Activated CD4-positive, alpha-beta T cell treated with anti-CD3 and anti-CD28 coated beads, Interleukin-2, amount 50 U/mL, for 16 hours (primary cell): ENCODE measurements at regions not wholly inside any gene's neighbourhood (a gene's known extent, or its start where the extent isn't known, plus 50 kb on each side); places are given as distances from the start of the nearest gene placed in this dataset.
"Not testable (repeated sequence)": the region's sequence is repeated elsewhere in the genome, so short reads cannot be mapped to it uniquely, and the experiment has no call there.

ENCODE experiments used
- DNase-seq: peaks from one replicate; pipeline ENCODE4 v3.0.0-alpha.2; 2020

DNA sequence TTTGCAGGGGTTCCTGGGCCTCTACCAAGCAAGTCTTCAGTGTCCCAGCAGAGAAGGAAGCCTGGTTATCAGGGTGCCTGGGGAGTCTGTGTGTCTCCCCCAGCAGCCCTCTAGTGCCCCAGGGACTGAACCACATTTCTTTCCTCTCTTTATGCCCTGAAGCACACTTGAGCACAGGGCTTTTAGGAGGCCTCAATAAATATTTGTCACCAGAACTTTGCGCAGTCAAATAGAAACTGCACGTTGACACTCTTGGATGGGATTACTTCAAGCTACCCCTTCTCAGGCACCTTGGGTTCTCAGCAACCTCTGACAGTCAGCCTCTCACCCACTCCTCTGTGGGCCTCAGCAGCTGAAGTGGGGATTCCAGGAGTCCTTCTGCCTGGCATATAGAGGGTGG, 226.6 kb upstream of the HES1 start:
- DNase-seq = peak; percentile 57

DNA sequence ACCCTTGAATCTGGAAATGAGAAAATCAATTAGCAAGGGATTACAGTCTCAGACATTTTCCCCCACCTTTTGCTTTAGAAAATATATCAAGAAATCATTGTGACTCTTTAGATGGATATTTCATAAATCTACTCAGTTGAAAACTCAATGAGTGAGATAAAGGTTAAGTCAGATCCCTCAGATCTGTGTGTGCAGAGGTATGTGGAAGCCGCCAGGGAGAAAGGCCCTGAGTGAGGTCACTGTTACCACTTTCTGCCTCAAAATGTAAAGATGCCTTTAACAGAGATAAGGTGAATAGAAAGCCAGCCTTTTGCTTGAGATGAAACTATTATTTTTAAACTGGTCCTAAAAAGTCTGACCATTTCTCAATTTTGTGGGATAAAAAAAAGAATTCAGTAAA, 225.6 kb upstream of the HES1 start:
- DNase-seq = no peak

DNA sequence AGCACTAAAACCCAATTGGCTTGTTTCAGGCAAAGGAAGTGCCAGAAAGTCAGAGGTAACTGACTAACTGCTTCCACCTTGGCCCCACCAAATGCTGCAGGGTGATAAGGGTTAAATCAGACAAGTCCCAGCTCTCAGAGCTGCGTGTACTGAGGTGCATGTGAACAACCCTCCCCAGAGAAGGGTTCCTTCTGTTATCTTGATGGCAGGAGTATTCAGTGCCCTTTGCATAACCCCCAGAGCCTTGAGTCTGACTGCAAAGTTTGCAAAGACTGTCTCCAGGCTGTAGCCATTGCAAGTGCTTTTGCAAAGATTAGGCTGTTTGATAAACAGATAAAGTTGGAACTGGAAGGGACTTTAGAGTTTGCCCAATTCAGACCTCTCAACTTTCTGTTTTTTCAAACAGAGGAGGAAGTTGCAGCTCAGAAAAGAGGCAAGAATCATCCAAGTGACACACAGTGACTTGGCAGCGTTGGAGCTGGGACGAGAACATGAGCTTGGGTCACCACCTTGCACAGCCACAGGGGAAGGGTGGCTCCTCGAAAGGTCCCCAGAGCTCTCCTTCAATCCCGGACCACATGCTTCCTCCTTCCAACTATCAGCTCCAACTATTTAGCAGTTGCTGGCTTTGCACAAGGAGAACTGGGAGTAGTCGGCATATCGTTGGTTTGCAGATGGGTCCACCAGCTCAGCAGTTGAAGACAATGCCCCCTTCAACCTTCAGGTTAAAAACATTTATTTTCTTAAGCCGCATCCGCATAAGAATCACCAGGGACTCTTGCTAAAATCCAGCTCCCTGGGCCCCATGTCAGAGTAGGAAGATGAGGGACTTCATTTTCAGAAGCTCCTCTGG, 224.8 kb upstream of the HES1 start:
- DNase-seq = peak; percentile 21

DNA sequence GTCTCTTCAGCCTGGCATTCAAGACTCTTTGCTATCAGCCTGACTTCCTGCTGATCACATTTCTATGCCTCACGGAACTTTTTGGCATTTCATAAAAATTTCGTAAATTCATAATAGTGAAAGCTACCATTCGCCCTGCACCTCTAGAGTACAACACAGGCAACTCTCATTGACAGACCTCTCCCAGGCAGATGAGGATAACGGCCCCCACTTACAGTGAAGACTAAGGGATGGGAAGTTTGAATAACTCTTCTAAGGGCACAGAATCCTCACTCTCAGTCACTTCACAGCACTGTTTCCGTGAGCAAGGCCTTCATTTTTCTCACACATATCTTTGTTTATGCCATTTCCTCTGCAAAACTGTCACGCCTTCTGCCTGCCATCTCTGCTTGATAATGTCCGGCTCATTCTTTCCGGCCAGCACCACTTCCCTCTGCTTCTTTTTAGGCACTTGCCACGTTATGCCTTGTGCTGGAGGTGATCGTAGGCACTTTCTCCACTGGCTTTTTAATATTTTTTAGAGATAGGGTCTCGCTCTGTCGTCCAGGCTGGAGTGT, 224.1 kb upstream of the HES1 start:
- no peak for DNase-seq

GRCh38 chr3:193912621-193913178, 223.2 kb upstream of the HES1 start:
- DNase-seq = no peak

DNA sequence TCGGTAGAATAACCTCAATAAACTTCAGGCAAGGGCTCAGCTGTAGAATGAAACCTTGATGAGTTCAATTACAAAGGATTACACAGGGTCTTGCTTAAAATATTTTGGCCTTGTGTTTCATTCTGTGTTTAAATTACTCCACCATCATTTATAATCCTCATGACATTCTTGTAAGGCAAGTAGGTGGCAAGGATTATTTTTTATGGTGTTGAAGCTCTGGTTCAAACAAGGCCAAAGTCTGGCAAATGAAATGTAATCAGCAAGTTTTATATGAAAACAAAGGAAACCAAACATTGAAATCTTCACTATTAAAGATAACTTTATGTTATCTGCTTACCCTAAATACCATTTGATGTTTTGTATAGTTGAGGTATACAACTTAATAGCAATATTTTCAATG, 221.3 kb upstream of the HES1 start:
- DNase-seq = no peak

DNA sequence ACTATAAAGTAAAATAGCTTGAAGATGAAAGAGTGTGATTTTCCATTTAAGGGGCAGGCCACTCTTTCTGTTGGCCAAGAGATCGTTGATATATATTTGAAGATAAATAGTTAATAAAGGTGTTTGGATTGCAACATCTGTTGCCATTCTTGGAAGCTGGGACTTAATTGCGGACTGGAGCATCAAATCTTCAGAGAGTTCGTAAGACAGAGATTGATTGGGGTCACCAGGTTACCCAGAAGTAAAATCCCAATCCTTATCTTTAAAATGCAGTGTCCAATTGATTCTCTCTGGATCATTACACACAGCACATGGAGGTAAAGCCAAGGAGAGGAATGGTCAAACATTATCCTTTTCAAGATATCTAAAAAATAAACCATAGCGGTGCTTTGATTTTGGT, 220.8 kb upstream of the HES1 start:
- no peak for DNase-seq

GRCh38 chr3:193915613-193916012, 220.3 kb upstream of the HES1 start:
- DNase-seq = no peak

- no peak for DNase-seq
These were observed 218.8 kb upstream of the HES1 start for GRCh38 chr3:193917158-193917557.

GRCh38 chr3:193921465-193921864, 214.5 kb upstream of the HES1 start:
- no peak for DNase-seq

GRCh38 chr3:193922034-193922774, 213.7 kb upstream of the HES1 start:
- no peak for DNase-seq

- DNase-seq = not testable (repeated sequence)
These were observed 212.0 kb upstream of the HES1 start for GRCh38 chr3:193923958-193924357.

DNA sequence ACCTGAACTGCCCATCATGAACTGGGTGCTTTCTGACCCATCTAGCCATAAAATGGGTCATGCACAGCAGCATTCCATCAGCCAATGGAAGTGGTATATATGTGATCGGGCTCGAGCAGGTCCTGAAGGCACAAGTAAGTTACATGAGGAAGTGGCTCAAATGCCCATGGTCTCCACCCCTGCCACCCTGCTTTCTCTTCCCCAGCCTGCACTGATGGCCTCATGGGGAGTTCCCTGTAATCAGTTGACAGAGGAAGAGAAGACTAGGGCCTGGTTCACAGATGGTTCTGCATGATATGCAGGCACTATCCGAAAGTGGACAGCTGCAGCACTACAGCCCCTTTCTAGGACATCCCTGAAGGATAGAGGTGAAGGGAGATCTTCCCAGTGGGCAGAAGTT, 209.9 kb upstream of the HES1 start:
- DNase-seq = not testable (repeated sequence)

- not testable (repeated sequence) for DNase-seq
These were observed 208.3 kb upstream of the HES1 start for GRCh38 chr3:193927413-193928206.

- DNase-seq = peak; percentile 26
These were observed 207.4 kb upstream of the HES1 start for GRCh38 chr3:193928354-193929209.

DNA sequence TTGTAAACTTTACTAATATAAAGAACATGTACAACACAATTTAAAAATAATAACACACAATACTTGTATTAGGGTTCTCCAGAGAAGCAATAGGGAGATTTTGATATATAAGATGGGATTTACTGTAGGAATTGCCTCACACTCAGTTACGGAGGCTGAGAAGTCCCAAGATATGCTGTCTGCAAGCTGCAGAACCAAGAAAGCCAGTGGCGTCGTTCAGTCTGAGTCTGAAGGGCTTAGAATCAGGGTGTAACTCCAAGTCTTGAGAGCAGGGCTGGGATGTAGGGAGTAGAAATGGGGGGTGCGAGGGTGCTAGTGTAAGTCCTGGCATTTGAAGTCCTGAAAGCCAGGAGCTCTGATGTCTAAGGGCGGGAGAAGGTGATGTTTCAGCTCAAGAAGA, 206.6 kb upstream of the HES1 start:
- DNase-seq = no peak

- DNase-seq = no peak
These were observed 205.9 kb upstream of the HES1 start for GRCh38 chr3:193929921-193930646.

DNA sequence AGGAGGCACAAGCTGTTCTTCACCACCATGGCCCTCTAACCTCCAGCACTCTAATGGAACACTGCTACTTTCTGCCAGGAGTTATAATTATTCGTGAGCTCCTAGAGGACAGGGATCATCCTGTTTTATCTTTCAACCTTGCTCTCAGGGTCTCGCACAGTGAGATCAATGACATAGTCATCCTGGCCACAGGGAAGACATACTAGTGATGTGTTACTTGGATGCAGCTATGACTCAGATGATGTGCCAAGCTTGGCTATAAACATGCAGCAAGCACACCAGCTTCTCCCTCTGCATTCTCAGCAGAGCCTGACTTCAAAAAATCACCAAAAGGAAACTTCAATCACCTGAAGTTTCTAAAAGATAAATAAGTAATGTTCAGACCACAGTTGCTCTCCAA, 203.8 kb upstream of the HES1 start:
- DNase-seq = no peak

DNA sequence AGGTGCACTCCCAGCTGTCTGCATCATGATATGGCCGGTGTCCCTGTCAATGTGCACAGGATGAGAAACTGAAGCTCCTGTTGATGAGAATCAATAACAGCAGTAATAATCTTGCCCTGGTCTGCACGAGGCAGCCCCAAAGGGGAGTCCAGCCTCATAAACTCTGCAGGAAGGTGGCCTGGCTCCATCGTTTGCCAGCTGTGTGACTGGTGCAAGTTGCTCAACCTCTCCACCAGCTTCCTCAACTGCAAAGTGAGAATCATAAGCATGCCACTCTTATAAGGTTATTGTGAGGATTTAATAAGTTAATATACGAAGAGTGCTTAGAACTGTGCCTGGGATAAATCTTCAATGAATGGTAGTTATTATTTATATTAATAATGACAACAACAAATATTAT, 203.4 kb upstream of the HES1 start:
- DNase-seq = no peak

GRCh38 chr3:193933451-193933850, 202.5 kb upstream of the HES1 start:
- DNase-seq = no peak

- DNase-seq = no peak
These were observed 200.0 kb upstream of the HES1 start for GRCh38 chr3:193935916-193936315.
